ENCODE measurements at regions not wholly inside any gene's neighbourhood (a gene's known extent, or its start where the extent isn't known, plus 50 kb on each side); places are given as distances from the start of the nearest gene placed in this dataset.

GRCh38 chr5:125201446-125202052, 455.1 kb upstream of the ZNF608 start:
- no peak for ATAC-seq
- Mint-ChIP-seq H3K4me1 (peaks cover 0 to 5% (median 0%) of the 10 kb centered on the region in 7 donors), H3K36me3 (no peaks in the 10 kb centered on the region), H3K9me3 (peaks cover 0 to 2% (median 0%) of the 10 kb centered on the region in 11 donors), H3K27me3 (peaks cover 0 to 3% (median 0%) of the 10 kb centered on the region in 5 donors), H3K4me3 (no peak overlapping the region), H3K27ac (no peak overlapping the region)
- Histone ChIP-seq H3K4me1 (ENCODE audit: control insufficient read depth in 2 of 2, insufficient read depth in 2 of 2, low read length in 2 of 2) (no peaks in the 10 kb centered on the region), H3K27ac (ENCODE audit: low read depth, low read length) (no peak overlapping the region), H3K4me3 (ENCODE audit: low read length) (no peak overlapping the region), H3K36me3 (ENCODE audit: control insufficient read depth in 2 of 3, insufficient read depth in 3 of 3, low read length in 3 of 3) (no peaks in the 10 kb centered on the region), H3K27me3 (ENCODE audit: control insufficient read depth in 2 of 2, insufficient read depth in 2 of 2, low read length in 2 of 2) (no peaks in the 10 kb centered on the region), H3K9me3 (ENCODE audit: control insufficient read depth in 2 of 3, low read length in 3 of 3) (no peaks in the 10 kb centered on the region)
- intact Hi-C loops (cut with micrococcal nuclease), result no loop called here
- ChIA-PET CTCF (no interaction called here), POLR2A (interaction anchor here (0.5 kb wide), 1 partner anchor 38 kb away, joined by 3 read pairs; no protein-coding TSS in a partner anchor)
- no peak for DNase-seq

- DNase-seq (no peak), ATAC-seq (no peak)
- Histone ChIP-seq H3K36me3 (ENCODE audit: control insufficient read depth in 2 of 3, insufficient read depth in 3 of 3, low read length in 3 of 3) (no peaks in the 10 kb centered on the region), H3K4me1 (ENCODE audit: control insufficient read depth in 2 of 2, insufficient read depth in 2 of 2, low read length in 2 of 2) (no peaks in the 10 kb centered on the region), H3K27ac (ENCODE audit: low read depth, low read length) (no peak overlapping the region), H3K4me3 (ENCODE audit: low read length) (no peak overlapping the region), H3K27me3 (ENCODE audit: control insufficient read depth in 2 of 2, insufficient read depth in 2 of 2, low read length in 2 of 2) (no peaks in the 10 kb centered on the region), H3K9me3 (ENCODE audit: control insufficient read depth in 2 of 3, low read length in 3 of 3) (no peaks in the 10 kb centered on the region)
- Mint-ChIP-seq H3K27me3 (peaks cover 0 to 3% (median 0%) of the 10 kb centered on the region in 5 donors), H3K9me3 (peaks cover 0 to 2% (median 0%) of the 10 kb centered on the region in 11 donors), H3K27ac (no peak overlapping the region), H3K4me1 (peaks cover 0 to 5% (median 0%) of the 10 kb centered on the region in 7 donors), H3K4me3 (no peak overlapping the region), H3K36me3 (no peaks in the 10 kb centered on the region)
- ChIA-PET CTCF (no interaction called here), POLR2A (interaction anchor here (0.5 kb wide), 1 partner anchor 37 kb away, joined by 3 read pairs; no protein-coding TSS in a partner anchor)
- intact Hi-C loops (cut with micrococcal nuclease), result no loop called here
Observed at GRCh38 chr5:125202353-125202752, 455.9 kb upstream of the ZNF608 start.

- H3K27ac Mint-ChIP-seq, result no peak overlapping the region
- H3K27ac ChIP-seq (ENCODE audit: low read depth, low read length), result no peak overlapping the region
- DNase-seq, result no peak
- H3K4me3 ChIP-seq (ENCODE audit: low read length), result no peak overlapping the region
- H3K4me1 Mint-ChIP-seq, result peaks cover 0 to 5% (median 0%) of the 10 kb centered on the region in 7 donors
- no peak for ATAC-seq
- CTCF ChIA-PET, result no interaction called here
- peaks cover 0 to 3% (median 0%) of the 10 kb centered on the region in 11 donors for H3K9me3 Mint-ChIP-seq
- no peaks in the 10 kb centered on the region for H3K36me3 ChIP-seq (ENCODE audit: control insufficient read depth in 2 of 3, insufficient read depth in 3 of 3, low read length in 3 of 3)
- H3K9me3 ChIP-seq (ENCODE audit: control insufficient read depth in 2 of 3, low read length in 3 of 3), result no peaks in the 10 kb centered on the region
- H3K36me3 Mint-ChIP-seq, result no peaks in the 10 kb centered on the region
- intact Hi-C loops (cut with micrococcal nuclease), result no loop called here
- H3K27me3 ChIP-seq (ENCODE audit: control insufficient read depth in 2 of 2, insufficient read depth in 2 of 2, low read length in 2 of 2), result no peaks in the 10 kb centered on the region
- H3K4me1 ChIP-seq (ENCODE audit: control insufficient read depth in 2 of 2, insufficient read depth in 2 of 2, low read length in 2 of 2), result no peaks in the 10 kb centered on the region
- peaks cover 0 to 3% (median 0%) of the 10 kb centered on the region in 5 donors for H3K27me3 Mint-ChIP-seq
- no peak overlapping the region for H3K4me3 Mint-ChIP-seq
- POLR2A ChIA-PET, result no interaction called here
Observed at GRCh38 chr5:125202871-125203438, 456.5 kb upstream of the ZNF608 start.

- H3K36me3 Mint-ChIP-seq, result no peaks in the 10 kb centered on the region
- POLR2A ChIA-PET, result no interaction called here
- H3K4me3 ChIP-seq (ENCODE audit: low read length), result no peak overlapping the region
- H3K9me3 Mint-ChIP-seq, result peaks cover 0 to 3% (median 0%) of the 10 kb centered on the region in 11 donors
- ATAC-seq (no peak), DNase-seq (no peak)
- intact Hi-C loops (cut with micrococcal nuclease), result no loop called here
- no peak overlapping the region for H3K27ac ChIP-seq (ENCODE audit: low read depth, low read length)
- no peaks in the 10 kb centered on the region for H3K9me3 ChIP-seq (ENCODE audit: control insufficient read depth in 2 of 3, low read length in 3 of 3)
- CTCF ChIA-PET, result no interaction called here
- H3K36me3 ChIP-seq (ENCODE audit: control insufficient read depth in 2 of 3, insufficient read depth in 3 of 3, low read length in 3 of 3), result no peaks in the 10 kb centered on the region
- H3K27me3 ChIP-seq (ENCODE audit: control insufficient read depth in 2 of 2, insufficient read depth in 2 of 2, low read length in 2 of 2), result no peaks in the 10 kb centered on the region
- H3K27me3 Mint-ChIP-seq, result peaks cover 0 to 3% (median 0%) of the 10 kb centered on the region in 5 donors
- H3K4me3 Mint-ChIP-seq, result no peak overlapping the region
- H3K4me1 Mint-ChIP-seq, result peaks cover 0 to 5% (median 0%) of the 10 kb centered on the region in 7 donors
- H3K27ac Mint-ChIP-seq, result no peak overlapping the region
- H3K4me1 ChIP-seq (ENCODE audit: control insufficient read depth in 2 of 2, insufficient read depth in 2 of 2, low read length in 2 of 2), result no peaks in the 10 kb centered on the region
Observed at GRCh38 chr5:125203912-125204311, 457.5 kb upstream of the ZNF608 start.

GRCh38 chr5:125205601-125206225, 459.3 kb upstream of the ZNF608 start:
- no peak overlapping the region for H3K27ac ChIP-seq (ENCODE audit: low read depth, low read length)
- H3K36me3 ChIP-seq (ENCODE audit: control insufficient read depth in 2 of 3, insufficient read depth in 3 of 3, low read length in 3 of 3), result no peaks in the 10 kb centered on the region
- peaks cover 0 to 3% (median 0%) of the 10 kb centered on the region in 5 donors for H3K27me3 Mint-ChIP-seq
- no peaks in the 10 kb centered on the region for H3K4me1 ChIP-seq (ENCODE audit: control insufficient read depth in 2 of 2, insufficient read depth in 2 of 2, low read length in 2 of 2)
- DNase-seq (no peak), ATAC-seq (no peak)
- H3K9me3 Mint-ChIP-seq, result peaks cover 0 to 6% (median 0%) of the 10 kb centered on the region in 11 donors
- intact Hi-C loops (cut with micrococcal nuclease), result no loop called here
- no peak overlapping the region for H3K4me3 ChIP-seq (ENCODE audit: low read length)
- H3K4me3 Mint-ChIP-seq, result no peak overlapping the region
- H3K27me3 ChIP-seq (ENCODE audit: control insufficient read depth in 2 of 2, insufficient read depth in 2 of 2, low read length in 2 of 2), result no peaks in the 10 kb centered on the region
- CTCF ChIA-PET, result no interaction called here
- H3K27ac Mint-ChIP-seq, result no peak overlapping the region
- H3K36me3 Mint-ChIP-seq, result no peaks in the 10 kb centered on the region
- POLR2A ChIA-PET, result no interaction called here
- peaks cover 0 to 5% (median 0%) of the 10 kb centered on the region in 7 donors for H3K4me1 Mint-ChIP-seq
- no peaks in the 10 kb centered on the region for H3K9me3 ChIP-seq (ENCODE audit: control insufficient read depth in 2 of 3, low read length in 3 of 3)

- intact Hi-C loops (cut with micrococcal nuclease), result no loop called here
- no peak for ATAC-seq
Observed at GRCh38 chr5:125207856-125208255, 461.4 kb upstream of the ZNF608 start.

More at GRCh38 chr5:125207856-125208255, 461.4 kb upstream of the ZNF608 start:
- H3K4me1 ChIP-seq (ENCODE audit: control insufficient read depth in 2 of 2, insufficient read depth in 2 of 2, low read length in 2 of 2), result no peaks in the 10 kb centered on the region
- CTCF ChIA-PET, result no interaction called here
- no peak for DNase-seq
- H3K27ac ChIP-seq (ENCODE audit: low read depth, low read length), result no peak overlapping the region
- peaks cover 0 to 5% (median 0%) of the 10 kb centered on the region in 7 donors for H3K4me1 Mint-ChIP-seq
- no peaks in the 10 kb centered on the region for H3K9me3 ChIP-seq (ENCODE audit: control insufficient read depth in 2 of 3, low read length in 3 of 3)
- no peaks in the 10 kb centered on the region for H3K36me3 ChIP-seq (ENCODE audit: control insufficient read depth in 2 of 3, insufficient read depth in 3 of 3, low read length in 3 of 3)
- no peaks in the 10 kb centered on the region for H3K27me3 ChIP-seq (ENCODE audit: control insufficient read depth in 2 of 2, insufficient read depth in 2 of 2, low read length in 2 of 2)
- no peak overlapping the region for H3K27ac Mint-ChIP-seq
- peaks cover 0 to 6% (median 2%) of the 10 kb centered on the region in 11 donors for H3K9me3 Mint-ChIP-seq
- H3K4me3 Mint-ChIP-seq, result no peak overlapping the region
- H3K4me3 ChIP-seq (ENCODE audit: low read length), result no peak overlapping the region
- H3K27me3 Mint-ChIP-seq, result no peaks in the 10 kb centered on the region
- POLR2A ChIA-PET, result no interaction called here
- H3K36me3 Mint-ChIP-seq, result no peaks in the 10 kb centered on the region

All from naive thymus-derived CD4-positive, alpha-beta T cell (primary cell).